SK-N-SH treated with all-trans-retinoic acid at 6 μM for 48 hours (cell line): ENCODE measurements at regions not wholly inside any gene's neighbourhood (a gene's known extent, or its start where the extent isn't known, plus 50 kb on each side); places are given as distances from the start of the nearest gene placed in this dataset.
A peak's percentile ranks its signal among the peaks of the same experiment; 100 is the strongest.

Source experiments
- ARNTL ChIP-seq: fragments of 450-650 bp; formaldehyde crosslinking; IDR thresholded peaks from 2 replicates; pipeline ENCODE4 v1.5.0; 2020; ENCODE audit warnings: low read depth, mild to moderate bottlenecking, moderate library complexity, borderline replicate concordance
- ZNF8 ChIP-seq: fragments of 450-650 bp; formaldehyde crosslinking; IDR thresholded peaks from 2 replicates; pipeline ENCODE4 v1.5.0; 2020; ENCODE audit warnings: mild to moderate bottlenecking, moderate library complexity
- TF ChIP-seq, protein P1 (sequence below): fragments of 250-450 bp; sonication (Bioruptor Pico); IDR thresholded peaks from 2 replicates; pipeline ENCODE4 v1.8.0; 2020; ENCODE audit warnings: mild to moderate bottlenecking, moderate library complexity, borderline replicate concordance

- TF ChIP-seq, protein P1, sequence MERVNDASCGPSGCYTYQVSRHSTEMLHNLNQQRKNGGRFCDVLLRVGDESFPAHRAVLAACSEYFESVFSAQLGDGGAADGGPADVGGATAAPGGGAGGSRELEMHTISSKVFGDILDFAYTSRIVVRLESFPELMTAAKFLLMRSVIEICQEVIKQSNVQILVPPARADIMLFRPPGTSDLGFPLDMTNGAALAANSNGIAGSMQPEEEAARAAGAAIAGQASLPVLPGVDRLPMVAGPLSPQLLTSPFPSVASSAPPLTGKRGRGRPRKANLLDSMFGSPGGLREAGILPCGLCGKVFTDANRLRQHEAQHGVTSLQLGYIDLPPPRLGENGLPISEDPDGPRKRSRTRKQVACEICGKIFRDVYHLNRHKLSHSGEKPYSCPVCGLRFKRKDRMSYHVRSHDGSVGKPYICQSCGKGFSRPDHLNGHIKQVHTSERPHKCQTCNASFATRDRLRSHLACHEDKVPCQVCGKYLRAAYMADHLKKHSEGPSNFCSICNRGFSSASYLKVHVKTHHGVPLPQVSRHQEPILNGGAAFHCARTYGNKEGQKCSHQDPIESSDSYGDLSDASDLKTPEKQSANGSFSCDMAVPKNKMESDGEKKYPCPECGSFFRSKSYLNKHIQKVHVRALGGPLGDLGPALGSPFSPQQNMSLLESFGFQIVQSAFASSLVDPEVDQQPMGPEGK: peak; percentile 68; the same call in 1 of the 2 replicates
- TF ChIP-seq ZNF8 (CRISPR knock-in tag): no peak
- no peak for TF ChIP-seq ARNTL
Measured at GRCh38 chr5:58076483-58077257, 383.2 kb downstream of the PLK2 start.
